ENCODE measurements at regions not wholly inside any gene's neighbourhood (a gene's known extent, or its start where the extent isn't known, plus 50 kb on each side); places are given as distances from the start of the nearest gene placed in this dataset.
"Not testable (repeated sequence)": the region's sequence is repeated elsewhere in the genome, so short reads cannot be mapped to it uniquely, and the experiment has no call there.

DNA sequence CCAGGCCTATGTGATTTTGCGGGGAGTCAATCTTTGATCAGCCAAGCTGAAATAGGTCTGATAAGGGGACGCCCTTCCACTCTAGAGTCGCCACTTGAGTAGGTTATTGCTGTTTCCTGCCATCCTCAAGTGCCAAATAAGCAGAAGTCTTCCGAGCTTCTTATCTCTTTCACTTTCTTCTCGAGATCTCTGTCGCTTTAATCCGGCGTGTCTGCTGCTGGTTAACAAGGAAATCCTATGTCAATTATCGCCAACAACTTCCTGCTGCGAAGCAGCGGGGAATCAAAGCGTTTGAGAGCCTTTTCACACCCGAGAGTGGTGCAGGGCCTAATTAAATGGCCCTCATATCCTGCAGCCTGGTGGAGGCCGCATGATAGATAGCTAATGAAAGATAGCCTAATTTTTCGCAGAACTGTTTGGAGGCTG is 215.9 kb downstream of the RAB11FIP2 start:
- TF ChIP-seq EZH2 (IDR thresholded peaks at IDR 0.05; ENCODE audit: low read length, missing control alignments) (no peak), CTCF (conservative IDR thresholded peaks at IDR 0.05 in 1 of 2, IDR thresholded peaks at IDR 0.05 in 1 of 2; ENCODE audit: low read depth in 1 of 2, low read length in 2 of 2) (no peak)
- Histone ChIP-seq H3K4me2 (ENCODE audit: extremely low read depth, insufficient read depth, low read length) (no peak overlapping the region), H2AFZ (ENCODE audit: low read length) (no peak overlapping the region), H3K27ac (ENCODE audit: insufficient read depth, low read length) (no peak overlapping the region), H3K36me3 (ENCODE audit: control insufficient read depth, insufficient read depth, low read length) (no peaks in the 10 kb centered on the region), H3K4me3 (replicated peaks in 1 of 4; ENCODE audit: control extremely low read depth in 1 of 4, insufficient read depth in 1 of 4, low read depth in 3 of 4, low read length in 4 of 4) (no peak overlapping the region), H3K4me1 (ENCODE audit: control insufficient read depth, extremely low read depth, insufficient read depth, low read length) (no peaks in the 10 kb centered on the region), H3K27me3 (ENCODE audit: control insufficient read depth, insufficient read depth, low read length) (no peaks in the 10 kb centered on the region), H3K9ac (ENCODE audit: insufficient read depth, low read length) (no peak overlapping the region), H3K79me2 (ENCODE audit: control insufficient read depth, insufficient read depth, low read length) (no peaks in the 10 kb centered on the region), H4K20me1 (ENCODE audit: control insufficient read depth, extremely low read depth, insufficient read depth, low read length) (no peaks in the 10 kb centered on the region), H3K9me3 (ENCODE audit: control insufficient read depth, insufficient read depth, low read depth, low read length) (no peaks in the 10 kb centered on the region)
- DNase-seq (ENCODE audit: low read depth in 2 of 2): no peak

DNA sequence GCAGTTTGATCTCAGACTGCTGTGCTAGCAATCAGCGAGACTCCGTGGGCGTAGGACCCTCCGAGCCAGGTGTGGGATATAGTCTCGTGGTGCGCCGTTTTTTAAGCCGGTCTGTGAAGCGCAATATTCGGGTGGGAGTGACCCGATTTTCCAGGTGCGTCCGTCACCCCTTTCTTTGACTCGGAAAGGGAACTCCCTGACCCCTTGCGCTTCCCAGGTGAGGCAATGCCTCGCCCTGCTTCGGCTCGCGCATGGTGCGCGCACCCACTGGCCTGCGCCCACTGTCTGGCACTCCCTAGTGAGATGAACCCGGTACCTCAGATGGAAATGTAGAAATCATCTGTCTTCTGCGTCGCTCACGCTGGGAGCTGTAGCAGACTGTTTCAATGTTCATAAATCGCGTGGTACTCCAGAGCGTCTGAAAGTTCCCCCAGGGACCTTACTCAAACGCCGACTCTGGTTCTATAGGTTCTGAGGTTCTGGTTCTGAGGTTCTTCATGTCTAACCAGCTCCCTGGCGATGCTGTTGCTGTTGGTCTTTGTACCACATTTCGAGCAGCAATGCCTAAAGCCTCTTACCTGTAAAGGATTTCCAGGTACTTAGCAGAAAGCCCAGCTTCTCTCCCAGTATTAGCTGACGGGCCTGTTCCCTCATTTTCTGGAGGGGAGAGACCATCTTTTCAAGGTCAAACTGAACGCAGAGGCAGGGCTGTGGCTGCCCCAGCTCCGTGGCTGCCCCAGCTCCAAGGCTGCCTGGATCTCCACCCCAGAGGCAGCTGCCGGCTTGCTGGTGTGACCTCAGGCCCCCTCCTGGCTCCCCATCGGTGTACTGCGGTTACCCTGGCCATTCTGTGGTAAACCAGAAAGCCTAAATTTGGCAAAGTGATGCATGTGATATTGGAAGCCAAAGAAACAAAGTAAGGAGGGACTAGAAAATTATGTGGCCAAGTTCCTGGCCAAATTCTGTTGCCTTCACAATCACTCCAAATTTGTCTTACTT is 207.9 kb downstream of the RAB11FIP2 start:
- not testable (repeated sequence) for H4K20me1 ChIP-seq (ENCODE audit: control insufficient read depth, extremely low read depth, insufficient read depth, low read length); DNase-seq (ENCODE audit: low read depth in 2 of 2); H3K9me3 ChIP-seq (ENCODE audit: control insufficient read depth, insufficient read depth, low read depth, low read length); H3K9ac ChIP-seq (ENCODE audit: insufficient read depth, low read length); H3K36me3 ChIP-seq (ENCODE audit: control insufficient read depth, insufficient read depth, low read length); H3K4me3 ChIP-seq (replicated peaks in 1 of 4; ENCODE audit: control extremely low read depth in 1 of 4, insufficient read depth in 1 of 4, low read depth in 3 of 4, low read length in 4 of 4); H3K4me2 ChIP-seq (ENCODE audit: extremely low read depth, insufficient read depth, low read length); H3K27me3 ChIP-seq (ENCODE audit: control insufficient read depth, insufficient read depth, low read length); H3K79me2 ChIP-seq (ENCODE audit: control insufficient read depth, insufficient read depth, low read length); H3K4me1 ChIP-seq (ENCODE audit: control insufficient read depth, extremely low read depth, insufficient read depth, low read length); H2AFZ ChIP-seq (ENCODE audit: low read length); H3K27ac ChIP-seq (ENCODE audit: insufficient read depth, low read length)

- H3K9ac ChIP-seq (ENCODE audit: insufficient read depth, low read length); H2AFZ ChIP-seq (ENCODE audit: low read length); H3K4me3 ChIP-seq (replicated peaks in 1 of 4; ENCODE audit: control extremely low read depth in 1 of 4, insufficient read depth in 1 of 4, low read depth in 3 of 4, low read length in 4 of 4); H4K20me1 ChIP-seq (ENCODE audit: control insufficient read depth, extremely low read depth, insufficient read depth, low read length); H3K4me2 ChIP-seq (ENCODE audit: extremely low read depth, insufficient read depth, low read length); H3K27ac ChIP-seq (ENCODE audit: insufficient read depth, low read length); DNase-seq (ENCODE audit: low read depth in 2 of 2); H3K9me3 ChIP-seq (ENCODE audit: control insufficient read depth, insufficient read depth, low read depth, low read length); H3K27me3 ChIP-seq (ENCODE audit: control insufficient read depth, insufficient read depth, low read length); H3K79me2 ChIP-seq (ENCODE audit: control insufficient read depth, insufficient read depth, low read length); H3K4me1 ChIP-seq (ENCODE audit: control insufficient read depth, extremely low read depth, insufficient read depth, low read length); H3K36me3 ChIP-seq (ENCODE audit: control insufficient read depth, insufficient read depth, low read length): not testable (repeated sequence)
Measured at GRCh38 chr10:117856426-117856825, 190.3 kb downstream of the RAB11FIP2 start.

- Histone ChIP-seq H3K4me3 (replicated peaks in 1 of 4; ENCODE audit: control extremely low read depth in 1 of 4, insufficient read depth in 1 of 4, low read depth in 3 of 4, low read length in 4 of 4) (no peak overlapping the region), H3K27me3 (ENCODE audit: control insufficient read depth, insufficient read depth, low read length) (no peaks in the 10 kb centered on the region)
- TF ChIP-seq EZH2 (IDR thresholded peaks at IDR 0.05; ENCODE audit: low read length, missing control alignments) (no peak), CTCF (conservative IDR thresholded peaks at IDR 0.05 in 1 of 2, IDR thresholded peaks at IDR 0.05 in 1 of 2; ENCODE audit: low read depth in 1 of 2, low read length in 2 of 2) (no peak)
Measured at GRCh38 chr10:117860135-117860534, 186.6 kb downstream of the RAB11FIP2 start.

More at GRCh38 chr10:117860135-117860534, 186.6 kb downstream of the RAB11FIP2 start:
- no peaks in the 10 kb centered on the region for H3K9me3 ChIP-seq (ENCODE audit: control insufficient read depth, insufficient read depth, low read depth, low read length)
- no peaks in the 10 kb centered on the region for H4K20me1 ChIP-seq (ENCODE audit: control insufficient read depth, extremely low read depth, insufficient read depth, low read length)
- H2AFZ ChIP-seq (ENCODE audit: low read length): no peak overlapping the region
- H3K79me2 ChIP-seq (ENCODE audit: control insufficient read depth, insufficient read depth, low read length): no peaks in the 10 kb centered on the region
- no peak for DNase-seq (ENCODE audit: low read depth in 2 of 2)
- no peaks in the 10 kb centered on the region for H3K36me3 ChIP-seq (ENCODE audit: control insufficient read depth, insufficient read depth, low read length)
- no peak overlapping the region for H3K4me2 ChIP-seq (ENCODE audit: extremely low read depth, insufficient read depth, low read length)
- no peak overlapping the region for H3K27ac ChIP-seq (ENCODE audit: insufficient read depth, low read length)
- H3K9ac ChIP-seq (ENCODE audit: insufficient read depth, low read length): no peak overlapping the region
- H3K4me1 ChIP-seq (ENCODE audit: control insufficient read depth, extremely low read depth, insufficient read depth, low read length): no peaks in the 10 kb centered on the region
